Transverse colon (tissue), 4 donors: ENCODE measurements at regions not wholly inside any gene's neighbourhood (a gene's known extent, or its start where the extent isn't known, plus 50 kb on each side); places are given as distances from the start of the nearest gene placed in this dataset.

Experiments used
- POLR2A ChIP-seq: fragments of 450-650 bp; IDR thresholded peaks from one replicate; pipeline ENCODE4 v1.6.1; 2016; ENCODE audit warnings: antibody characterized with exemption, mild to moderate bottlenecking, moderate library complexity
- POLR2AphosphoS5 ChIP-seq, 3 donors: sonication (generic); formaldehyde crosslinking; IDR thresholded peaks; one replicate each; pipeline ENCODE4 v1.6.1; 2016; ENCODE audit warnings: antibody characterized with exemption in 3 of 3
- TF ChIP-seq, protein P1 (sequence below), 5 experiments: fragments of 200-600 bp in 3 of 5; fragments of 450-650 bp in 2 of 5; sonication (generic) in 3 of 5; IDR thresholded peaks; 1 replicate in 2 of 5; 2 replicates in 3 of 5; pipeline ENCODE4 v1.5.1; 2016 to 2017; ENCODE audit warnings: antibody characterized with exemption in 5 of 5, inconsistent platforms in 3 of 5, mild to moderate bottlenecking in 2 of 5, moderate library complexity in 1 of 5

DNA sequence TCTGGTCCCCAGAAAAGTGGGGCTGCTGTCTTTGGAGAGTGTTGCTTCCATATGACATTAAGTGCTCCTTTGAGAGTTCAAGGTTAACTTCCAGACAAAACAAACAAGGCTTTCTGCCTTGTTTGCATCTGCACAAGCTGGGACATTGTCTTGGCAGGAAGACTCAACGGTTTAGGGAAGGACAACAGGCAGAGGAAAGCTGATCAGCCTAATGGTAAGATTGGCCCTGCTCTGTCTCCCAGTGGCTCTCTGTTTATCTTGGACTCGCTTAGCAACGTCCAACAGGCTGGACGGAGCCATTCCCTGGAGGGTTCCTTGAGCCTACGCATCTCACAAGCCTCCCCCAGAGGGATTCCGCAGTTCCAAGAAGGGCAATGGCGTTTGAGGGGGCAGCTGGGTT lies 62.2 kb upstream of the SLC44A3 start:
- TF ChIP-seq, protein P1, sequence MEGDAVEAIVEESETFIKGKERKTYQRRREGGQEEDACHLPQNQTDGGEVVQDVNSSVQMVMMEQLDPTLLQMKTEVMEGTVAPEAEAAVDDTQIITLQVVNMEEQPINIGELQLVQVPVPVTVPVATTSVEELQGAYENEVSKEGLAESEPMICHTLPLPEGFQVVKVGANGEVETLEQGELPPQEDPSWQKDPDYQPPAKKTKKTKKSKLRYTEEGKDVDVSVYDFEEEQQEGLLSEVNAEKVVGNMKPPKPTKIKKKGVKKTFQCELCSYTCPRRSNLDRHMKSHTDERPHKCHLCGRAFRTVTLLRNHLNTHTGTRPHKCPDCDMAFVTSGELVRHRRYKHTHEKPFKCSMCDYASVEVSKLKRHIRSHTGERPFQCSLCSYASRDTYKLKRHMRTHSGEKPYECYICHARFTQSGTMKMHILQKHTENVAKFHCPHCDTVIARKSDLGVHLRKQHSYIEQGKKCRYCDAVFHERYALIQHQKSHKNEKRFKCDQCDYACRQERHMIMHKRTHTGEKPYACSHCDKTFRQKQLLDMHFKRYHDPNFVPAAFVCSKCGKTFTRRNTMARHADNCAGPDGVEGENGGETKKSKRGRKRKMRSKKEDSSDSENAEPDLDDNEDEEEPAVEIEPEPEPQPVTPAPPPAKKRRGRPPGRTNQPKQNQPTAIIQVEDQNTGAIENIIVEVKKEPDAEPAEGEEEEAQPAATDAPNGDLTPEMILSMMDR (IDR thresholded peaks at IDR 0.05), result no peak
- TF ChIP-seq POLR2A (no peak), POLR2AphosphoS5 (IDR thresholded peaks at IDR 0.05) (no peak)
